C4-2B (cell line): ENCODE measurements at regions not wholly inside any gene's neighbourhood (a gene's known extent, or its start where the extent isn't known, plus 50 kb on each side); places are given as distances from the start of the nearest gene placed in this dataset.

Source experiments
- CTCF ChIP-seq: fragments of 450-650 bp; conservative IDR thresholded peaks from 2 replicates; pipeline ENCODE4 v1.5.1; 2017; ENCODE audit warnings: mild to moderate bottlenecking
- ZFX ChIP-seq: fragments of 450-650 bp; IDR thresholded peaks from 2 replicates; pipeline ENCODE4 v1.6.1; 2017

DNA sequence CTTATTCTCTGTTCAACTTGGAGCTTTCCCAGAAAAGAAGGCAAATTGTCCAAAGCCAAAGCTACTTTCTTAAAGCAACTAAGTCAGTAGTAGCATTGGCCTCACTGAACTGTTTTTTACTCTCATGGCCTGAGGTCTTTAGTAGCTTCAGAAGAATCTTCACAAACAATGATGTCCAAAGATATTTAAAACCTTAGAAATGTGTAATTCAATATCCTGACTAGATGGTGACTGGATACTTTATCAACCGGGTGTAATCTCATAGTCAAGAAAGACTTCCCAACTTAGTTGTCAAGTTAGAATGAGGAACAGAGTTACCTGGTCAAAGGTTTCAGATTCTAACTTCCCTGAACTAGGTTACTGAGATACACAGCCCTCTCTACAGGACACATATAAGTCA lies 226.3 kb upstream of the ARHGEF26 start:
- TF ChIP-seq CTCF: no peak
- TF ChIP-seq ZFX: no peak
